Adrenal gland (tissue), 5 donors: ENCODE measurements at regions not wholly inside any gene's neighbourhood (a gene's known extent, or its start where the extent isn't known, plus 50 kb on each side); places are given as distances from the start of the nearest gene placed in this dataset.

Experiments used
- CTCF ChIP-seq, 6 experiments: fragments of 450-650 bp in 4 of 6; fragments of 200-600 bp in 2 of 6; sonication (generic) in 1 of 6; IDR thresholded peaks; 1 replicate in 5 of 6; 2 replicates in 1 of 6; pipeline versions ENCODE4 v1.5.1 to v1.8.0; 2016 to 2021; ENCODE audit warnings: antibody characterized with exemption in 6 of 6, mild to moderate bottlenecking in 2 of 6, moderate library complexity in 1 of 6
- POLR2A ChIP-seq, 2 donors: fragments of 450-650 bp; IDR thresholded peaks; one replicate each; pipeline ENCODE4 v1.6.1; 2017; ENCODE audit warnings: antibody characterized with exemption in 2 of 2, mild to moderate bottlenecking in 2 of 2, moderate library complexity in 1 of 2
- donor health status: DM: no; HTN: no; CAD: no.

- TF ChIP-seq CTCF (IDR thresholded peaks at IDR 0.05) (no peak), POLR2A (IDR thresholded peaks at IDR 0.05) (no peak)
Observed at GRCh38 chr9:74041588-74041987, 455.5 kb upstream of the RORB start.
